IMR-90 (cell line): ENCODE measurements at regions not wholly inside any gene's neighbourhood (a gene's known extent, or its start where the extent isn't known, plus 50 kb on each side); places are given as distances from the start of the nearest gene placed in this dataset.

Experiments used
- BHLHE40 ChIP-seq: fragments of 150-350 bp; IDR thresholded peaks from 2 replicates; pipeline ENCODE4 v1.6.1; 2016; ENCODE audit warnings: mild to moderate bottlenecking, low read depth, low read length
- CEBPB ChIP-seq: IDR thresholded peaks from 2 replicates; pipeline ENCODE4 v1.6.1; 2012; ENCODE audit warnings: low read depth, low read length, improper control_type of control experiment
- CTCF ChIP-seq: conservative IDR thresholded peaks from 2 replicates; pipeline ENCODE4 v1.5.1; 2012; ENCODE audit warnings: mild to moderate bottlenecking, low read depth, low read length, improper control_type of control experiment
- ELK1 ChIP-seq: fragments of 150-350 bp; IDR thresholded peaks from 2 replicates; pipeline ENCODE4 v1.6.1; 2016; ENCODE audit warnings: low read depth, mild to moderate bottlenecking, low read length, moderate library complexity, borderline replicate concordance
- FOS ChIP-seq: fragments of 150-350 bp; IDR thresholded peaks from 2 replicates; pipeline ENCODE4 v1.6.1; 2016; ENCODE audit warnings: low read depth, low read length
- MAZ ChIP-seq: IDR thresholded peaks from 2 replicates; pipeline ENCODE4 v1.6.1; 2012; ENCODE audit warnings: low read depth, mild to moderate bottlenecking, low read length, improper control_type of control experiment, moderate library complexity, borderline replicate concordance
- MXI1 ChIP-seq: IDR thresholded peaks from 2 replicates; pipeline ENCODE4 v1.6.1; 2012; ENCODE audit warnings: low read depth, mild to moderate bottlenecking, low read length, moderate library complexity, borderline replicate concordance
- NFE2L2 ChIP-seq: fragments of 150-350 bp; IDR thresholded peaks from 2 replicates; pipeline ENCODE4 v1.6.1; 2016; ENCODE audit warnings: low read depth, mild to moderate bottlenecking, low read length
- POLR2A ChIP-seq: IDR thresholded peaks from 2 replicates; pipeline ENCODE4 v1.6.1; 2012; ENCODE audit warnings: mild to moderate bottlenecking, low read depth, low read length
- RAD21 ChIP-seq: IDR thresholded peaks from 2 replicates; pipeline ENCODE4 v1.6.1; 2012; ENCODE audit warnings: low read length, improper control_type of control experiment
- RCOR1 ChIP-seq: IDR thresholded peaks from 2 replicates; pipeline ENCODE4 v1.6.1; 2012; ENCODE audit warnings: mild to moderate bottlenecking, low read length, improper control_type of control experiment; ENCODE audit not compliant: insufficient replicate concordance
- RFX5 ChIP-seq: IDR thresholded peaks from 2 replicates; pipeline ENCODE4 v1.8.0; 2012; ENCODE audit warnings: low read depth, mild to moderate bottlenecking, low read length, moderate library complexity
- SMC3 ChIP-seq: fragments of 150-350 bp; IDR thresholded peaks from 2 replicates; pipeline ENCODE4 v1.6.1; 2016; ENCODE audit warnings: low read depth, mild to moderate bottlenecking, antibody characterized with exemption, low read length, moderate library complexity

- TF ChIP-seq NFE2L2 (no peak), CTCF (no peak), POLR2A (no peak), RFX5 (no peak), CEBPB (no peak), SMC3 (no peak), RCOR1 (no peak), ELK1 (no peak), MXI1 (no peak), RAD21 (no peak), MAZ (no peak), BHLHE40 (no peak), FOS (no peak)
These were observed 216.2 kb upstream of the HABP2 start for GRCh38 chr10:113336549-113337130.
